ENCODE measurements at regions not wholly inside any gene's neighbourhood (a gene's known extent, or its start where the extent isn't known, plus 50 kb on each side); places are given as distances from the start of the nearest gene placed in this dataset.
"Not testable (repeated sequence)": the region's sequence is repeated elsewhere in the genome, so short reads cannot be mapped to it uniquely, and the experiment has no call there.

DNA sequence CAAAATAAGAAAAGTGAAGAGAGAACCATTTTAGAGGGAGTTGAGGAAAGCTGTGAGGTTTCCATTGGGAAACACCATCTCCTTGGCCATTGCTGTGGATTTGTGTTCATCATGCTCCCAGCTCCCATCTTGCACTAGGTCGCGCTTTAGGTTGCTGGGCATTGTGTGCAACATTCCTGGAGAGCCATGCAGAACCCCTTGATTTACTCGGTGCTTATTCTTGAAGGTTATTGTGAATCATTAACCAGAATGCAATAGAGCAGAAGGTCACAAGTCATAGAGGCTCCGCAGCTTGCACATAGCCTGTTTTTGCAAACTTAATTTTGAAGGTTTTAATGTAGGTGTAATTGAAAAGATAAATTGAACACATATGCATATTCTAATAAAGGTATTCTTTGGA, 239.2 kb upstream of the IL12A start:
- no peak for DNase-seq

GRCh38 chr3:159751146-159751545, 237.5 kb upstream of the IL12A start:
- DNase-seq: no peak

GRCh38 chr3:159751752-159752151, 236.9 kb upstream of the IL12A start:
- DNase-seq: no peak

- not testable (repeated sequence) for DNase-seq
Observed at GRCh38 chr3:159756279-159757207, 232.1 kb upstream of the IL12A start.

GRCh38 chr3:159757341-159758060, 231.1 kb upstream of the IL12A start:
- DNase-seq: no peak

DNA sequence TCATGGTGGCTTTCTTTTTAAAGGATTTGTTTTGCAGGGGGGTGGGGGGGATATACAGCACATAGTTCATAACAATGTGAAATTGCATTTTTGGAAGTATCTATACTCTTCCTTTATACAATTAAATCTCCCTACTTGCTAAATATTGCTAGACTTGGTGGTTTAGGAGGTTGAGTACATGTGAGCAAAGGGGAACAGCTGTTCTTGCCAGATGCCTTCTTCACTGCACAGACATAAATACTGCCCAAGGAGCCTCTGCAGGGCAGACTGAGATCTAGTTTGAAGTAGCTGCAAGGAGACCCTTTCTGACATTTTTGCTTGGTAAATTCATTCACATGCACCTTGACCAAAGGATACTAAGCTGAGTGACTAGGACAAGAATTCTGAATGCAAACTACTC, 228.6 kb upstream of the IL12A start:
- no peak for DNase-seq

- DNase-seq: no peak
Observed at GRCh38 chr3:159761369-159761768, 227.3 kb upstream of the IL12A start.

- DNase-seq: no peak
Observed at GRCh38 chr3:159761848-159762635, 226.6 kb upstream of the IL12A start.

DNA sequence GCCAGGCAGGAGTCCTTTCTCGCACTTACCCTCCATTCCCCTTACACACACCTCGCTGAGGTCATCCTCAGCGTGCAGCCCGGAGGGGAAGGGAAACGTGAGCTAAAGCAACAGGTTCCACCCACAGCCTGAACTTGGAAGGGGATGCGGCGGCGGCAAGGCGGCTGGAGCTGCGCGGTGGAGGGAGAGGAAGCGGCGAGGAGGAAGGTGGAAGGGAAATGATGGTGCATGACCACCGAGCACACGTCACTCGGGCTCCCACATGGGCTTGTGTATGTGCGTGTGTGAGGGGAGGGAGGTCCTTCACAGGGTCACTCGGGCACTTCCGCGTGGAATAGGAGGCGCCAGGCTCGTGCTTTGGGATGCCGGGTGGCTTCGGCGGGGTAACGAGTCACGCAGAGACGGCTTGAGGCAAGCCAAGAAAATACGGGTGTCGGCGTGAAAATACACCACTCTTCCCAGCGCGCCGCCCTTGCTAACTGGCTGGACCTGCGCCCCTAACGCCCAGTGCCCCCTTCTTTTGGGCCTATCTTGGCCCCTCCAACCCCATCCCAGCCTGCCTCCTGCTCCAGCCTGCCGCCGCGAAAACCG, 225.5 kb upstream of the IL12A start:
- peak; percentile 43 to 55 for DNase-seq

DNA sequence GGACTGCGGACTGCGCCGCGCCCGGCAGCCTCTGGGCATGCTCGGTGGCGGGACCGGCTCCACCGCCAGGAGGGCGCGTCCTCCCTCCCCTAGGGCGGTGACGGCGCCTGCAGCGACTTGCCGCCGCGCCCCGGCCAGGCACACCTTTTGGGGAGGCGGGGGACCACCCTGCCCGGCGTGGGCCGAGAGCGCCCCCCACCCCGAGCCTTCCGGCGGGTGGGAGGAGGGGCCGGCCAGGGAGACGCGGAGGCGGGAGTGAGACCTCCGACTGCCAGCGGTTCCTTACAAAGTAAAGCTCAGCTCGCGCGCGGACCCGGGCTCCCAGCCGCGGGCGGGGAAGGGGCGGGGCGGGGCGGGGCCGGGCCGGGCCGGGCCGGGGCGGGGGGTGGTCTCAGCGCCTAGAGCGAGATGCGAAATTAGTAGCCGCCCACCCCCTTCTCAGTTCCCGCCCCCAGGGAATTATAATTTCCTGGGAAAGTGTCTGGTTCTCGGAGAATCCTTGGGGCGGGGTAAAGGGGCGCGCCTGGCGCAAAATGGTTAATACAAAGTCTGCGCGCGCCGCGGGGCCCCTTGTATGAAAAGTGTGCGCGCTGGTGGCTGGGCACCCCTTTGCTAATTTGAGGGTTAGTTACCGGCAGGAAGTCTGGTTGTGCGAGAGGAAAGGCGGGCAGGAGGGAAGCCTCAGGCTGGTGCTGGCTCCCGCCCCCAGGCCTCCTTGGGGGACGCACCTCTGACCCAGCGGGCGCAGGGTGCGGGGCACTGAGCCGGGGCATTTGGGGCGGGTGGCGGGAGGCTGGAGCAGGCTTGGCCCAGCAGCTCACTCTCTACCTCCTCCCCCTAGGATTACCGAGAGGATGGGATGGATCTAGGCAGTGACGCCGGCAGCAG, 224.8 kb upstream of the IL12A start:
- peak; percentile 65 to 73 for DNase-seq

DNA sequence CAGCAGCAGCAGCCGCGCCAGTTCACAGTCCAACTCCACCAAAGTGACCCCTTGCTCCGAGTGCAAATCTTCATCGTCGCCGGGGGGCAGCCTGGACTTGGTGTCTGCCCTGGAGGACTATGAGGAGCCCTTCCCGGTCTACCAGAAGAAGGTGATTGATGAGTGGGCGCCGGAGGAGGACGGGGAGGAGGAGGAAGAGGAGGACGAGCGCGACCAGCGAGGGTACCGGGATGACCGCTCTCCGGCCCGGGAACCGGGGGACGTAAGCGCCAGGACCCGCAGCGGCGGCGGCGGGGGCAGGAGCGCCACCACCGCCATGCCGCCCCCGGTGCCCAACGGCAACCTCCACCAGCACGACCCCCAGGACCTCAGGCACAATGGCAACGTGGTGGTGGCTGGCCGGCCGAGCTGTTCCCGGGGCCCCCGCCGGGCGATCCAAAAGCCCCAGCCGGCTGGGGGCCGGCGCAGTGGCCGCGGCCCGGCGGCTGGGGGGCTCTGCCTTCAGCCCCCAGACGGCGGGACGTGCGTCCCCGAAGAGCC, 224.1 kb upstream of the IL12A start:
- peak in 1 of 2 experiments; percentile 26 for DNase-seq

DNA sequence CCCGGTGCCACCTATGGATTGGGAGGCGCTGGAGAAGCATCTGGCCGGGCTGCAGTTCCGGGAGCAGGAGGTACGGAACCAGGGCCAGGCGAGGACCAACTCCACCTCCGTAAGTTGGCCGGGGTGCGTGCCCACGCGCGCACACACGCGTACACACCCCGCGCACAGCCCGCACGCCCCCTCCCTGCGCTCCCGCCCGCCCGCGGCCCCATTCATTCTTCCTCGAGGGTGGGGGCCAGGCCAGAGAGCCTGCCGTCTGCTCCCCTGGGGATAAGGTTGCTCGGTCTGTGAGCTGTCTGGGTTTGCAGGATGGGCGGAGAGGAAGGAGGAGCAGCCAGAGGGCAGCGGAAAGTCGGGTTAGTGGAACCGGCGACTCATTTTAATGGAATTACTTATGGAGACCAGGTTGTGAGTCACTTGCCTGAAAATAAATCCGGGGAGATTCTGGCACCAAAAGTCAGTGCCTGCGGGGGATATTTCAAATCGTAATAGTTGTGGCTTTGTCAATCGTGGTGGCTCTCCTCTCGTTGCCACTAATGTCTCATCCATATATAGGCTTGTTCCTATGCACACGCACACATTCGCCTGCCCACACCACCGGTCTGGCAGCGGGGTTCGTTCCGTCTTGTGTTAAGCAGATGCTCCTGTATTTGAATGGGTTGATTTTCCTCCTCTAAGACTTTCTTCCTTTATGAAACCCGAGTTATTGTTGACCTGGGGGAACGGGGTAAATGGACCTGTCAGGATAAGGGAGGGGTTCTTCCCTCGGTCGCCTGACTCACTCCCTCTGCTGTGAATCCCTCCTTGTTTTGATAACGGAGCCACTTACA, 223.4 kb upstream of the IL12A start:
- peak; percentile 20 to 23 for DNase-seq

DNA sequence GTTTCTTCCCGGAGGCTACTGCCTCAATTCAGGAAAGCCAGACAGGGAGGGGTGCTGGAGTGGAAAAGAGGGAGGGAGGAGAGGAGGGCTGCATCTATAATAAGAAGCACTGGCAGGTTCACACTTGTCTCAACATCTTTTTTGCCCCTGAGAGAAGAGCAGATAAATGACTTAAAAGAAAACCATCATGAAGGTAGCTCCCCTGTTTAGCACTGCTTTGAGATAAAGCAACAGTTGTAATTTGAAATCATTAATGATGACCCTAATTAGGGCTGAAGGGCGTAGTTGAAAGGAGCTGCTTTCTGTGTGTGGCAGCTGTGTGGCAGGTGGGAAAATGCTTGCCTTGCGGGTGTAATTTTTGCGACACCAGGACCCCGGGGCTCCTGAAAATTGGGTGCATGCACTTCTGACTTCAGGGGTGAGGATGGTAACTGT, 222.8 kb upstream of the IL12A start:
- no peak for DNase-seq

DNA sequence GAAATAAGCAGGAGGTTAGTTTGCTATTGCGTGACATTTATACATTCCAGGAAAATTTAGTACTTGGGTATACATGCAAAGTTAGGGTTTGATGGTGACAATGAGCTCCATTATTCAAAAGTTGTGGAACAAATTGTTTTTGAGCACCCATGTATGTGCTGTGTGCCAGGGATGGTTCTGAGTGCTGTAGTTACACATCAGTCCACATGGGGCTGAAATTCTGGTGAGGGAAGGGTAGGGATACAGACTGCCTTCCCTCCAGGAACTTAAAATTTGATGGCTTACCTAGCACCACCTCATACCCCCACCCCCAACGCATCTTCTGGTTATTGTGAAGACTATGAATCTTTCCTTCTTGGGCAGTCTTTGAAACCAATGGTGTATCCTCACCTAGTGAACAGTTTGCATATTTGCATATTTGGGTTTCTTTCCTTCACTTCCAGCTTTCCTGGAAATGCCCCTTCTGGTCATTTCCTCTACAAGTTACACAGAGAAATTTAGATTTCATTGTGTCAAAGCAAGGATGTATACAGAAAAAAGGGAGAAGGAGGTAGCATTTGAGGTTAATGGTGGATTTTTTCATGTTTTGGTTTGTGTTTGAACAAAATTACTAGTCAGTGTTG, 222.0 kb upstream of the IL12A start:
- no peak for DNase-seq

DNA sequence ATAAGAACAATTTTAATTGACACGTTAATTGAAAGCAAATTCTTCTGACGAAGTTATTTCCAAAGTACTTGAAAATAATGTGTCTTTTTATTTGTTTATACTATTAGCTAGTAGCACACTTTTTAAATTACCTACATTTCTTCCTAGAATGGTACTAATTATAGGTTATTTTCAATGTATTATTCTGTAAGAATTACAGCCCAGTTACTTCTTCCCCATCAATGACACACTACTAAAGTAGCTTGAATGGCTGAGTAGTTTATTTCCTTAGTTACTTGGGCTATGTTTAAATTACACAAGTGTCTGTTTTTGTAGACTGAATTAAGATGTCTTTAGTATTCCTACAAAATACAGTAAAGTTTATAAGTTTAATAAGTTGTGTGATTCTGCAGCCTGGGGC, 217.6 kb upstream of the IL12A start:
- DNase-seq: no peak

- no peak for DNase-seq
Observed at GRCh38 chr3:159771865-159772611, 216.6 kb upstream of the IL12A start.

DNA sequence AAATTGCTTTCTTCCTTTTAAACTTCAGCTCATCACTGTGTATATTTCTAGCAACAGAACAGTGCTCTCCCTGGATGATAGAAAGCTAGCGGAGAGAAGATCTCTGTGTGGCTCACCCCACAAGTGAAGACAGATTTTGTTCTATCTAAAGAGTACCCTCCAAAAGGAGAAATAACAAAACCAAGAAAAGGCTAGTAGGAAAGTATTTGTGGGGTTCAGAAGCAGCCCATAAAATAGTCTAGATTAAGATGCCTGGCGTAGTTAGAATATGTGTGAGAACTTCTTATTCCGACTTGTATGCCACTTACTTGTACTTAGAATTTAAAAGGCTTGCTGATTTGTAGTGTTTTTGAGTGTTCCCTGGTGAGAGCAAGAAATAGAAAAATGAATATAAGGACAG, 214.9 kb upstream of the IL12A start:
- no peak for DNase-seq

- DNase-seq: no peak
Observed at GRCh38 chr3:159775372-159775961, 213.2 kb upstream of the IL12A start.

GRCh38 chr3:159776779-159777178, 211.9 kb upstream of the IL12A start:
- no peak for DNase-seq

All from activated T-cell treated with anti-CD3 and anti-CD28 coated beads, Interleukin-2, amount 50 U/mL, for 48 hours (primary cell).